CD4-positive, CD25-positive, alpha-beta regulatory T cell (primary cell): ENCODE measurements at regions not wholly inside any gene's neighbourhood (a gene's known extent, or its start where the extent isn't known, plus 50 kb on each side); places are given as distances from the start of the nearest gene placed in this dataset.
"Not testable (repeated sequence)": the region's sequence is repeated elsewhere in the genome, so short reads cannot be mapped to it uniquely, and the experiment has no call there.

ENCODE experiments used
- ATAC-seq, 2 donors: fragments of 150-1000 bp; cut with Tn5 transposase; one replicate each; pipeline ENCODE4 v1.10.0; 2021; ENCODE audit warnings: low read depth in 2 of 2, moderate number of reproducible peaks in 2 of 2, moderate library complexity in 1 of 2
- DNase-seq, 3 donors: peaks; one replicate each; pipeline versions ENCODE4 v3.0.0 to v3.0.0-alpha.2; 2012 to 2022; ENCODE audit warnings: mixed read lengths in 1 of 3
- H3K27ac ChIP-seq: one replicate; pipeline ENCODE4 v1.7.0; 2013; ENCODE audit warnings: mild to moderate bottlenecking, low read length; ENCODE audit not compliant: insufficient read depth, poor library complexity, severe bottlenecking
- H3K27me3 ChIP-seq: one replicate; pipeline ENCODE4 v1.7.0; 2013; ENCODE audit warnings: low read length; ENCODE audit not compliant: control insufficient read depth, insufficient read depth
- H3K36me3 ChIP-seq: one replicate; pipeline ENCODE4 v1.7.0; 2013; ENCODE audit warnings: mild to moderate bottlenecking, low read length, moderate library complexity; ENCODE audit not compliant: control insufficient read depth, insufficient read depth
- H3K4me1 ChIP-seq: 2 replicates; pipeline ENCODE4 v1.7.0; 2013; ENCODE audit warnings: mild to moderate bottlenecking, low read length; ENCODE audit not compliant: insufficient read depth, control insufficient read depth, poor library complexity, severe bottlenecking
- H3K4me3 ChIP-seq: one replicate; pipeline ENCODE4 v1.7.0; 2013; ENCODE audit warnings: low read depth, mild to moderate bottlenecking, low read length, moderate library complexity
- H3K9me3 ChIP-seq, 2 experiments: 1 replicate in 1 of 2; 2 replicates in 1 of 2; pipeline ENCODE4 v1.7.0; 2013; ENCODE audit warnings: low read length in 2 of 2, mild to moderate bottlenecking in 1 of 2, moderate library complexity in 1 of 2; ENCODE audit not compliant: control insufficient read depth in 2 of 2
- H3K27ac Mint-ChIP-seq, 3 donors: one replicate each; pipeline ENCODE4 v1.8.0; 2020 to 2022; ENCODE audit warnings: mild to moderate bottlenecking in 3 of 3, mixed read lengths in 3 of 3, moderate library complexity in 2 of 3
- H3K27me3 Mint-ChIP-seq: one replicate; pipeline ENCODE4 v1.8.0; 2022; ENCODE audit warnings: mild to moderate bottlenecking, mixed read lengths
- H3K36me3 Mint-ChIP-seq: one replicate; pipeline ENCODE4 v1.8.0; 2020; ENCODE audit warnings: mixed read lengths
- H3K4me1 Mint-ChIP-seq, 4 donors: one replicate each; pipeline ENCODE4 v1.8.0; 2020 to 2022; ENCODE audit warnings: mixed read lengths in 4 of 4, mild to moderate bottlenecking in 1 of 4
- H3K4me3 Mint-ChIP-seq, 4 donors: one replicate each; pipeline ENCODE4 v1.8.0; 2020 to 2022; ENCODE audit warnings: mild to moderate bottlenecking in 4 of 4, mixed read lengths in 4 of 4, moderate library complexity in 3 of 4
- H3K9me3 Mint-ChIP-seq, 7 donors: one replicate each; pipeline ENCODE4 v1.8.0; 2020 to 2022; ENCODE audit warnings: mixed read lengths in 7 of 7, mild to moderate bottlenecking in 3 of 7, moderate library complexity in 2 of 7

GRCh38 chr2:21234464-21235120, 110.8 kb downstream of the TDRD15 start:
- ATAC-seq (no peak), DNase-seq (no peak)
- Histone ChIP-seq H3K9me3 (no peaks in the 10 kb centered on the region), H3K4me1 (no peaks in the 10 kb centered on the region), H3K27ac (no peak overlapping the region), H3K27me3 (no peaks in the 10 kb centered on the region), H3K4me3 (no peak overlapping the region), H3K36me3 (no peaks in the 10 kb centered on the region)
- no peaks in the 10 kb centered on the region for H3K4me1 Mint-ChIP-seq
- peaks cover 0 to 3% (median 0%) of the 10 kb centered on the region in 7 donors for H3K9me3 Mint-ChIP-seq
- H3K36me3 Mint-ChIP-seq, result no peaks in the 10 kb centered on the region
- H3K27ac Mint-ChIP-seq, result no peak overlapping the region
- no peak overlapping the region for H3K4me3 Mint-ChIP-seq
- no peaks in the 10 kb centered on the region for H3K27me3 Mint-ChIP-seq

- not testable (repeated sequence) for H3K27ac ChIP-seq, H3K9me3 ChIP-seq, DNase-seq, H3K4me3 ChIP-seq, H3K27me3 Mint-ChIP-seq, H3K36me3 ChIP-seq, H3K36me3 Mint-ChIP-seq, H3K9me3 Mint-ChIP-seq, H3K4me1 ChIP-seq, H3K4me1 Mint-ChIP-seq, ATAC-seq, H3K27me3 ChIP-seq, H3K27ac Mint-ChIP-seq, H3K4me3 Mint-ChIP-seq
Observed at GRCh38 chr2:21239749-21240148, 116.0 kb downstream of the TDRD15 start.

GRCh38 chr2:21244161-21244560, 120.4 kb downstream of the TDRD15 start:
- Mint-ChIP-seq H3K27ac (no peak overlapping the region), H3K36me3 (no peaks in the 10 kb centered on the region), H3K4me1 (no peaks in the 10 kb centered on the region), H3K4me3 (no peak overlapping the region), H3K27me3 (no peaks in the 10 kb centered on the region), H3K9me3 (peaks cover 0 to 13% (median 3%) of the 10 kb centered on the region in 7 donors)
- peaks cover 0 to 3% of the 10 kb centered on the region in 2 experiments for H3K9me3 ChIP-seq
- H3K27ac ChIP-seq, result no peak overlapping the region
- ATAC-seq, result no peak
- H3K36me3 ChIP-seq, result no peaks in the 10 kb centered on the region
- no peaks in the 10 kb centered on the region for H3K4me1 ChIP-seq
- DNase-seq, result no peak
- no peaks in the 10 kb centered on the region for H3K27me3 ChIP-seq
- H3K4me3 ChIP-seq, result no peak overlapping the region

GRCh38 chr2:21245565-21245964, 121.8 kb downstream of the TDRD15 start:
- H3K36me3 ChIP-seq, result no peaks in the 10 kb centered on the region
- H3K4me1 ChIP-seq, result no peaks in the 10 kb centered on the region
- H3K4me1 Mint-ChIP-seq, result no peaks in the 10 kb centered on the region
- H3K27ac Mint-ChIP-seq, result no peak overlapping the region
- no peak for ATAC-seq
- peaks cover 0 to 8% (median 1%) of the 10 kb centered on the region in 7 donors for H3K9me3 Mint-ChIP-seq
- H3K27ac ChIP-seq, result no peak overlapping the region
- DNase-seq, result no peak
- no peaks in the 10 kb centered on the region for H3K36me3 Mint-ChIP-seq
- no peaks in the 10 kb centered on the region for H3K27me3 Mint-ChIP-seq
- H3K9me3 ChIP-seq, result no peaks in the 10 kb centered on the region
- H3K27me3 ChIP-seq, result no peaks in the 10 kb centered on the region
- H3K4me3 ChIP-seq, result no peak overlapping the region
- no peak overlapping the region for H3K4me3 Mint-ChIP-seq

- Histone ChIP-seq H3K27me3 (no peaks in the 10 kb centered on the region), H3K4me3 (no peak overlapping the region), H3K4me1 (no peaks in the 10 kb centered on the region), H3K9me3 (no peaks in the 10 kb centered on the region), H3K36me3 (no peaks in the 10 kb centered on the region), H3K27ac (no peak overlapping the region)
- no peaks in the 10 kb centered on the region for H3K27me3 Mint-ChIP-seq
- DNase-seq (no peak), ATAC-seq (no peak)
- H3K27ac Mint-ChIP-seq, result no peak overlapping the region
- H3K9me3 Mint-ChIP-seq, result peaks cover 0 to 8% (median 0%) of the 10 kb centered on the region in 7 donors
- no peaks in the 10 kb centered on the region for H3K36me3 Mint-ChIP-seq
- H3K4me1 Mint-ChIP-seq, result no peaks in the 10 kb centered on the region
- H3K4me3 Mint-ChIP-seq, result no peak overlapping the region
Observed at GRCh38 chr2:21249367-21249766, 125.6 kb downstream of the TDRD15 start.

- peaks cover 0 to 6% (median 0%) of the 10 kb centered on the region in 7 donors for H3K9me3 Mint-ChIP-seq
- H3K4me3 Mint-ChIP-seq, result no peak overlapping the region
- no peaks in the 10 kb centered on the region for H3K36me3 Mint-ChIP-seq
- no peak for ATAC-seq
- H3K27me3 ChIP-seq, result no peaks in the 10 kb centered on the region
- H3K4me1 ChIP-seq, result no peaks in the 10 kb centered on the region
- H3K27ac ChIP-seq, result no peak overlapping the region
- DNase-seq, result no peak
- H3K27ac Mint-ChIP-seq, result no peak overlapping the region
- no peaks in the 10 kb centered on the region for H3K4me1 Mint-ChIP-seq
- no peaks in the 10 kb centered on the region for H3K36me3 ChIP-seq
- H3K27me3 Mint-ChIP-seq, result no peaks in the 10 kb centered on the region
- no peaks in the 10 kb centered on the region for H3K9me3 ChIP-seq
- no peak overlapping the region for H3K4me3 ChIP-seq
Observed at GRCh38 chr2:21250673-21251072, 126.9 kb downstream of the TDRD15 start.

- H3K36me3 ChIP-seq, result no peaks in the 10 kb centered on the region
- H3K4me3 ChIP-seq, result no peak overlapping the region
- H3K9me3 ChIP-seq, result no peaks in the 10 kb centered on the region
- peaks cover 0 to 6% (median under 1%) of the 10 kb centered on the region in 7 donors for H3K9me3 Mint-ChIP-seq
- no peak overlapping the region for H3K27ac ChIP-seq
- no peak overlapping the region for H3K4me3 Mint-ChIP-seq
- H3K4me1 ChIP-seq, result no peaks in the 10 kb centered on the region
- H3K4me1 Mint-ChIP-seq, result no peaks in the 10 kb centered on the region
- no peaks in the 10 kb centered on the region for H3K27me3 ChIP-seq
- no peaks in the 10 kb centered on the region for H3K27me3 Mint-ChIP-seq
- no peak for ATAC-seq
- DNase-seq, result no peak
- H3K27ac Mint-ChIP-seq, result no peak overlapping the region
- no peaks in the 10 kb centered on the region for H3K36me3 Mint-ChIP-seq
Observed at GRCh38 chr2:21251216-21251980, 127.6 kb downstream of the TDRD15 start.
